ENCODE measurements at regions not wholly inside any gene's neighbourhood (a gene's known extent, or its start where the extent isn't known, plus 50 kb on each side); places are given as distances from the start of the nearest gene placed in this dataset.

GRCh38 chr2:134175834-134176233 is 78.0 kb upstream of the MGAT5 start:
- DNase-seq, result no peak
- Histone ChIP-seq H3K36me3 (no peaks in the 10 kb centered on the region), H3K27ac (no peak overlapping the region), H3K9me3 (no peaks in the 10 kb centered on the region), H3K4me3 (no peak overlapping the region), H3K27me3 (no peaks in the 10 kb centered on the region), H3K4me1 (peaks cover 11 to 30% (median 16%) of the 10 kb centered on the region in 4 donors)
- 91% methylated on average over 1 of the region's 1 CpG for WGBS, 2 donors
- ATAC-seq (ENCODE audit: low FRiP score in 2 of 2), result no peak
- TF ChIP-seq POLR2AphosphoS5 (IDR thresholded peaks at IDR 0.05) (no peak), POLR2A (IDR thresholded peaks at IDR 0.05) (no peak), CTCF (IDR thresholded peaks at IDR 0.05) (no peak), EP300 (IDR thresholded peaks at IDR 0.05) (no peak)

GRCh38 chr2:134177351-134177931 is 76.4 kb upstream of the MGAT5 start:
- Histone ChIP-seq H3K9me3 (no peaks in the 10 kb centered on the region), H3K4me1 (peaks cover 15 to 39% (median 21%) of the 10 kb centered on the region in 4 donors), H3K27me3 (no peaks in the 10 kb centered on the region), H3K36me3 (no peaks in the 10 kb centered on the region), H3K4me3 (no peak overlapping the region), H3K27ac (no peak overlapping the region)
- WGBS, 2 donors, result 76 to 89% methylated on average over 13 of the region's 13 CpGs
- TF ChIP-seq POLR2A (IDR thresholded peaks at IDR 0.05) (no peak), EP300 (IDR thresholded peaks at IDR 0.05) (no peak), POLR2AphosphoS5 (IDR thresholded peaks at IDR 0.05) (no peak), CTCF (IDR thresholded peaks at IDR 0.05) (no peak)
- ATAC-seq (ENCODE audit: low FRiP score in 2 of 2), result no peak
- DNase-seq, result no peak

- WGBS, 2 donors, result 73 to 77% methylated on average over 3 of the region's 3 CpGs
- H3K27me3 ChIP-seq, result no peaks in the 10 kb centered on the region
- no peak for TF ChIP-seq POLR2AphosphoS5 (IDR thresholded peaks at IDR 0.05)
- no peak for TF ChIP-seq CTCF (IDR thresholded peaks at IDR 0.05)
- H3K9me3 ChIP-seq, result no peaks in the 10 kb centered on the region
- no peak overlapping the region for H3K4me3 ChIP-seq
- H3K27ac ChIP-seq, result no peak overlapping the region
- DNase-seq (no peak), ATAC-seq (ENCODE audit: low FRiP score in 2 of 2) (peak in 1 of 2 donors; percentile 20)
- H3K36me3 ChIP-seq, result no peaks in the 10 kb centered on the region
- H3K4me1 ChIP-seq, result peaks cover 12 to 35% (median 19%) of the 10 kb centered on the region in 4 donors
Measured at GRCh38 chr2:134178138-134178877, 75.6 kb upstream of the MGAT5 start.

- H3K27ac ChIP-seq, result peak overlapping the region in 2 of 4 donors; percentile 33 to 40
- peaks cover 4 to 33% (median 11%) of the 10 kb centered on the region in 4 donors for H3K4me1 ChIP-seq
Measured at GRCh38 chr2:134181219-134181618, 72.7 kb upstream of the MGAT5 start.

More at GRCh38 chr2:134181219-134181618, 72.7 kb upstream of the MGAT5 start:
- Histone ChIP-seq H3K36me3 (no peaks in the 10 kb centered on the region), H3K9me3 (no peaks in the 10 kb centered on the region), H3K27me3 (no peaks in the 10 kb centered on the region), H3K4me3 (no peak overlapping the region)
- TF ChIP-seq CTCF (IDR thresholded peaks at IDR 0.05) (peak in 2 of 6 experiments; percentile 8 to 22), POLR2AphosphoS5 (IDR thresholded peaks at IDR 0.05) (peak in 1 of 2 donors; percentile 44), EP300 (IDR thresholded peaks at IDR 0.05) (no peak)
- no peak for ATAC-seq (ENCODE audit: low FRiP score in 2 of 2)
- DNase-seq, result peak in 1 of 2 donors; percentile 48
- WGBS, 2 donors, result 50 to 57% methylated on average over 5 of the region's 5 CpGs

Data from upper lobe of left lung (tissue), 6 donors.